A673 (cell line): ENCODE measurements at regions not wholly inside any gene's neighbourhood (a gene's known extent, or its start where the extent isn't known, plus 50 kb on each side); places are given as distances from the start of the nearest gene placed in this dataset.

ENCODE experiments used
- BruUV-seq: library from RNA; stranded (reverse); fragments of 400-500 nt; replicated peaks from 2 replicates; lab custom pipeline; 2021; lab: Mats Ljungman, UMichigan
- CTCF ChIA-PET: fragments of 300-600 bp; sonication (Branson Sonifier 250); formaldehyde crosslinking; loops from one replicate; lab custom pipeline; 2022; ENCODE audit warnings: antibody characterized with exemption; lab: Charles Lee
- POLR2A ChIA-PET: fragments of 300-600 bp; sonication (Branson Sonifier 250); formaldehyde crosslinking; loops from one replicate; lab custom pipeline; 2022; ENCODE audit warnings: antibody characterized with exemption; ENCODE audit not compliant: low non-redundant PET; lab: Charles Lee
- DNase-seq: peaks from one replicate; pipeline ENCODE4 v3.0.0-alpha.2; 2015; ENCODE audit warnings: low spot score
- H3K27ac ChIP-seq: fragments of 200-600 bp; sonication (generic); 2 replicates; pipeline ENCODE4 v1.5.1; 2016; ENCODE audit warnings: mixed run types, low read depth, mild to moderate bottlenecking, mixed read lengths, antibody characterized with exemption, low read length; ENCODE audit not compliant: poor library complexity, severe bottlenecking
- H3K27me3 ChIP-seq: fragments of 200-600 bp; sonication (generic); replicated peaks from 2 replicates; pipeline ENCODE4 v1.6.1; 2017; ENCODE audit warnings: mixed run types, low read depth, mild to moderate bottlenecking, mixed read lengths, antibody characterized with exemption, low read length; ENCODE audit not compliant: insufficient read depth, poor library complexity
- H3K36me3 ChIP-seq: fragments of 200-600 bp; sonication (generic); 2 replicates; pipeline ENCODE4 v1.6.1; 2016; ENCODE audit warnings: mixed run types, mild to moderate bottlenecking, mixed read lengths, antibody characterized with exemption, low read length; ENCODE audit not compliant: insufficient read depth, poor library complexity, severe bottlenecking
- H3K4me1 ChIP-seq: fragments of 200-600 bp; sonication (generic); 2 replicates; pipeline ENCODE4 v1.6.1; 2017; ENCODE audit warnings: mixed run types, mild to moderate bottlenecking, mixed read lengths, antibody characterized with exemption, low read length; ENCODE audit not compliant: insufficient read depth, poor library complexity, severe bottlenecking
- H3K4me3 ChIP-seq: fragments of 200-600 bp; sonication (generic); 2 replicates; pipeline ENCODE4 v1.5.1; 2016; ENCODE audit warnings: low read depth, mixed run types, mild to moderate bottlenecking, mixed read lengths, low read length; ENCODE audit not compliant: poor library complexity, severe bottlenecking
- H3K9me3 ChIP-seq: fragments of 200-600 bp; sonication (generic); 2 replicates; pipeline ENCODE4 v1.6.1; 2016; ENCODE audit warnings: mixed run types, low read depth, mild to moderate bottlenecking, mixed read lengths, antibody characterized with exemption, low read length; ENCODE audit not compliant: poor library complexity, severe bottlenecking
- EZH2 ChIP-seq: fragments of 200-600 bp; sonication (generic); IDR thresholded peaks from 2 replicates; pipeline ENCODE4 v1.6.1; 2017; ENCODE audit warnings: borderline replicate concordance, low read depth, mild to moderate bottlenecking, mixed read lengths, antibody characterized with exemption, low read length; ENCODE audit not compliant: poor library complexity, severe bottlenecking
- intact Hi-C: fragments of 100-400 bp; cut with micrococcal nuclease; formaldehyde crosslinking; loops from one replicate; pipeline ENCODE4 v1.10.0; 2022; ENCODE audit not compliant: unreplicated experiment
- TF ChIP-seq, protein P1 (sequence below): fragments of 300-800, 200-600 bp; sonication (generic); conservative IDR thresholded peaks from 2 replicates; pipeline ENCODE4 v1.5.1; 2017; ENCODE audit warnings: low read depth, mild to moderate bottlenecking, antibody characterized with exemption, low read length, moderate library complexity, mixed read lengths

GRCh38 chr13:73894995-73895571, 239.1 kb downstream of the KLF12 start:
- DNase-seq = peak; percentile 65
- TF ChIP-seq, protein P1, sequence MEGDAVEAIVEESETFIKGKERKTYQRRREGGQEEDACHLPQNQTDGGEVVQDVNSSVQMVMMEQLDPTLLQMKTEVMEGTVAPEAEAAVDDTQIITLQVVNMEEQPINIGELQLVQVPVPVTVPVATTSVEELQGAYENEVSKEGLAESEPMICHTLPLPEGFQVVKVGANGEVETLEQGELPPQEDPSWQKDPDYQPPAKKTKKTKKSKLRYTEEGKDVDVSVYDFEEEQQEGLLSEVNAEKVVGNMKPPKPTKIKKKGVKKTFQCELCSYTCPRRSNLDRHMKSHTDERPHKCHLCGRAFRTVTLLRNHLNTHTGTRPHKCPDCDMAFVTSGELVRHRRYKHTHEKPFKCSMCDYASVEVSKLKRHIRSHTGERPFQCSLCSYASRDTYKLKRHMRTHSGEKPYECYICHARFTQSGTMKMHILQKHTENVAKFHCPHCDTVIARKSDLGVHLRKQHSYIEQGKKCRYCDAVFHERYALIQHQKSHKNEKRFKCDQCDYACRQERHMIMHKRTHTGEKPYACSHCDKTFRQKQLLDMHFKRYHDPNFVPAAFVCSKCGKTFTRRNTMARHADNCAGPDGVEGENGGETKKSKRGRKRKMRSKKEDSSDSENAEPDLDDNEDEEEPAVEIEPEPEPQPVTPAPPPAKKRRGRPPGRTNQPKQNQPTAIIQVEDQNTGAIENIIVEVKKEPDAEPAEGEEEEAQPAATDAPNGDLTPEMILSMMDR = no peak
- no peak for TF ChIP-seq EZH2
- H3K36me3 ChIP-seq = no peaks in the 10 kb centered on the region
- ChIA-PET POLR2A (no interaction called here), CTCF (no interaction called here)
- H3K4me3 ChIP-seq = no peak overlapping the region
- no peaks in the 10 kb centered on the region for H3K9me3 ChIP-seq
- peaks cover 23% of the 10 kb centered on the region for H3K4me1 ChIP-seq
- H3K27ac ChIP-seq = no peak overlapping the region
- H3K27me3 ChIP-seq = no peaks in the 10 kb centered on the region
- BruUV-seq = no TSS peak
- intact Hi-C loops = no loop called here

GRCh38 chr13:73893833-73894232, 240.4 kb downstream of the KLF12 start:
- intact Hi-C loops = no loop called here
- ChIA-PET CTCF (no interaction called here), POLR2A (no interaction called here)
- no peak for TF ChIP-seq EZH2
- TF ChIP-seq, protein P1 = no peak
- no peaks in the 10 kb centered on the region for H3K36me3 ChIP-seq
- no peak overlapping the region for H3K27ac ChIP-seq
- H3K4me3 ChIP-seq = no peak overlapping the region
- H3K9me3 ChIP-seq = no peaks in the 10 kb centered on the region
- H3K4me1 ChIP-seq = peaks cover 24% of the 10 kb centered on the region
- DNase-seq = no peak
- no TSS peak for BruUV-seq
- H3K27me3 ChIP-seq = no peaks in the 10 kb centered on the region

GRCh38 chr13:73891805-73892204, 242.4 kb downstream of the KLF12 start:
- POLR2A ChIA-PET = no interaction called here
- CTCF ChIA-PET = no interaction called here

More at GRCh38 chr13:73891805-73892204, 242.4 kb downstream of the KLF12 start:
- intact Hi-C loops = no loop called here
- Histone ChIP-seq H3K4me3 (no peak overlapping the region), H3K4me1 (peaks cover 11% of the 10 kb centered on the region), H3K36me3 (no peaks in the 10 kb centered on the region), H3K27ac (no peak overlapping the region), H3K27me3 (no peaks in the 10 kb centered on the region), H3K9me3 (no peaks in the 10 kb centered on the region)
- BruUV-seq = no TSS peak
- no peak for DNase-seq
- TF ChIP-seq EZH2 = no peak
- TF ChIP-seq, protein P1 = no peak
